OCI-LY1 (cell line): ENCODE measurements at regions not wholly inside any gene's neighbourhood (a gene's known extent, or its start where the extent isn't known, plus 50 kb on each side); places are given as distances from the start of the nearest gene placed in this dataset.

ENCODE experiments used
- H2AFZ ChIP-seq: fragments of 200-600 bp; sonication (generic), shearing (Covaris generic); 2 replicates; pipeline ENCODE4 v1.6.0; 2014; ENCODE audit warnings: antibody characterized with exemption, mild to moderate bottlenecking, low read length
- H3F3A ChIP-seq: fragments of 200-600 bp; sonication (generic), shearing (Covaris generic); 2 replicates; pipeline ENCODE4 v1.6.0; 2014; ENCODE audit warnings: mild to moderate bottlenecking, antibody characterized with exemption, low read length, moderate library complexity; ENCODE audit not compliant: insufficient read depth
- H3K27ac ChIP-seq: fragments of 200-600 bp; sonication (generic); 2 replicates; pipeline ENCODE4 v1.5.1; 2014; ENCODE audit warnings: low read length, mixed run types, mild to moderate bottlenecking, low read depth; ENCODE audit not compliant: poor library complexity, severe bottlenecking
- H3K27me3 ChIP-seq: fragments of 200-600 bp; sonication (generic); 2 replicates; pipeline ENCODE4 v1.6.0; 2014; ENCODE audit warnings: antibody characterized with exemption, mild to moderate bottlenecking, low read length, moderate library complexity; ENCODE audit not compliant: insufficient read depth
- H3K36me3 ChIP-seq: fragments of 200-600 bp; sonication (generic); 2 replicates; pipeline ENCODE4 v1.6.1; 2014; ENCODE audit warnings: mild to moderate bottlenecking, antibody characterized with exemption, low read length, moderate library complexity, mixed read lengths; ENCODE audit not compliant: insufficient read depth
- H3K4me1 ChIP-seq: fragments of 200-600 bp; sonication (generic); 2 replicates; pipeline ENCODE4 v1.5.1; 2014; ENCODE audit warnings: mild to moderate bottlenecking, low read length, moderate library complexity; ENCODE audit not compliant: insufficient read depth, severe bottlenecking
- H3K4me2 ChIP-seq: fragments of 200-600 bp; sonication (generic), shearing (Covaris generic); 2 replicates; pipeline ENCODE4 v1.6.1; 2014; ENCODE audit warnings: low read length
- H3K4me3 ChIP-seq: fragments of 200-600 bp; sonication (generic); 2 replicates; pipeline ENCODE4 v1.5.1; 2014; ENCODE audit warnings: low read length, low read depth, mild to moderate bottlenecking, mixed read lengths; ENCODE audit not compliant: poor library complexity, severe bottlenecking
- H3K79me2 ChIP-seq: fragments of 200-600 bp; shearing (Covaris generic); 2 replicates; pipeline ENCODE4 v1.6.1; 2016; ENCODE audit warnings: mixed run types, low read length, mixed read lengths; ENCODE audit not compliant: insufficient read depth
- H3K9ac ChIP-seq: fragments of 200-600 bp; sonication (generic), shearing (Covaris generic); 2 replicates; pipeline ENCODE4 v1.6.1; 2014; ENCODE audit warnings: mild to moderate bottlenecking, low read length, mixed read lengths
- H3K9me2 ChIP-seq: fragments of 200-600 bp; sonication (generic), shearing (Covaris generic); 2 replicates; pipeline ENCODE4 v1.6.1; 2014; ENCODE audit warnings: low read depth, mild to moderate bottlenecking, low read length, mixed read lengths
- H3K9me3 ChIP-seq: fragments of 200-600 bp; shearing (Covaris generic); 2 replicates; pipeline ENCODE4 v1.6.1; 2014; ENCODE audit warnings: low read length, mixed read lengths
- H4K20me1 ChIP-seq: fragments of 200-600 bp; sonication (generic), shearing (Covaris generic); 2 replicates; pipeline ENCODE4 v1.6.0; 2016; ENCODE audit warnings: mild to moderate bottlenecking, low read length; ENCODE audit not compliant: insufficient read depth
- EZH2 ChIP-seq: fragments of 200-600 bp; sonication (generic), shearing (Covaris generic); IDR thresholded peaks from 2 replicates; pipeline ENCODE4 v1.8.0; 2017; ENCODE audit warnings: borderline replicate concordance, mixed run types, mild to moderate bottlenecking, antibody characterized with exemption, low read length, moderate library complexity, mixed read lengths
- TF ChIP-seq, protein P1 (sequence below): fragments of 200-600 bp; sonication (generic), shearing (Covaris generic); IDR thresholded peaks from 2 replicates; pipeline ENCODE4 v1.5.1; 2017; ENCODE audit warnings: mild to moderate bottlenecking, antibody characterized with exemption, low read length, moderate library complexity, mixed read lengths

DNA sequence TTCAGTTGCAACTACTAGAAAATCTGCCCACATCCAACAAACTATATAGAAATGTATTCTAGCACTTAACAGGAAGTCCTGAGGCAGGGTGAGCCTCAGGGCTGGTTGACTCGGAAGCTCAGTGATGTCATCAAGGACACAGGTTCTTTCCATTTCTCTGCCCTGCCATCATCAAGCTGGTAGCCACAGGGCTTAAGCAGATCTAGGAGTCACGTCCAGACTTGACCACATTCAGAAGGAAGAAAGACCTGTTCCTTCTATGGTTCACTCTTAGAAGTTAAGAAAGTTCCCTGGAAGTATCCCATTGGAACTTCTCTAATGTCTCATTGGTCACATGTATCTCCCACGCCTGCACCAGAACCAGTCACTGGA lies 438.1 kb downstream of the PRDM2 start:
- Histone ChIP-seq H3F3A (no peaks in the 10 kb centered on the region), H2AFZ (no peak overlapping the region), H3K36me3 (no peaks in the 10 kb centered on the region), H3K4me2 (no peak overlapping the region), H3K27me3 (no peaks in the 10 kb centered on the region), H3K9me3 (no peaks in the 10 kb centered on the region), H3K9me2 (no peaks in the 10 kb centered on the region), H4K20me1 (no peaks in the 10 kb centered on the region), H3K27ac (no peak overlapping the region), H3K4me3 (no peak overlapping the region), H3K79me2 (no peaks in the 10 kb centered on the region), H3K9ac (no peak overlapping the region), H3K4me1 (no peaks in the 10 kb centered on the region)
- TF ChIP-seq EZH2: no peak
- TF ChIP-seq, protein P1, sequence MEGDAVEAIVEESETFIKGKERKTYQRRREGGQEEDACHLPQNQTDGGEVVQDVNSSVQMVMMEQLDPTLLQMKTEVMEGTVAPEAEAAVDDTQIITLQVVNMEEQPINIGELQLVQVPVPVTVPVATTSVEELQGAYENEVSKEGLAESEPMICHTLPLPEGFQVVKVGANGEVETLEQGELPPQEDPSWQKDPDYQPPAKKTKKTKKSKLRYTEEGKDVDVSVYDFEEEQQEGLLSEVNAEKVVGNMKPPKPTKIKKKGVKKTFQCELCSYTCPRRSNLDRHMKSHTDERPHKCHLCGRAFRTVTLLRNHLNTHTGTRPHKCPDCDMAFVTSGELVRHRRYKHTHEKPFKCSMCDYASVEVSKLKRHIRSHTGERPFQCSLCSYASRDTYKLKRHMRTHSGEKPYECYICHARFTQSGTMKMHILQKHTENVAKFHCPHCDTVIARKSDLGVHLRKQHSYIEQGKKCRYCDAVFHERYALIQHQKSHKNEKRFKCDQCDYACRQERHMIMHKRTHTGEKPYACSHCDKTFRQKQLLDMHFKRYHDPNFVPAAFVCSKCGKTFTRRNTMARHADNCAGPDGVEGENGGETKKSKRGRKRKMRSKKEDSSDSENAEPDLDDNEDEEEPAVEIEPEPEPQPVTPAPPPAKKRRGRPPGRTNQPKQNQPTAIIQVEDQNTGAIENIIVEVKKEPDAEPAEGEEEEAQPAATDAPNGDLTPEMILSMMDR: no peak

DNA sequence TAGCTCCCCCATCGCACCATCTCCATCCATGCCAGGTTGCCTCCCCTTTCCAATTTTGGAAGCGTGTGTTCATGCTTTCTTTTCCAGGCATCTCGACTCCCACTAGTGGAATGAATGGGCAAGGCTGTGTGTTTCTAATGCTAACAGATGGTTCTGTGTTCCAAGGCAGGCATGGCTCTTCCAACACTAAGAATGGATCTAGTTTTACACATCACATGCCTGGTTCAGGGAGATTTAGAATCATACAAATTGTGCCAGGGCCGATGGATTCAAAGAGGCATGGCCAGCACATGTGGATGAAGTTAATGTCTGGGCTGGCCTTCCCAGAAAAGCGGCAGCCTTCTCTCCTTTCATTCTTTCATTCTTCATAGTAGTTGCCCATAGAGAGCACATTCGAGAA lies 438.7 kb downstream of the PRDM2 start:
- H3K9me3 ChIP-seq: no peaks in the 10 kb centered on the region

DNA sequence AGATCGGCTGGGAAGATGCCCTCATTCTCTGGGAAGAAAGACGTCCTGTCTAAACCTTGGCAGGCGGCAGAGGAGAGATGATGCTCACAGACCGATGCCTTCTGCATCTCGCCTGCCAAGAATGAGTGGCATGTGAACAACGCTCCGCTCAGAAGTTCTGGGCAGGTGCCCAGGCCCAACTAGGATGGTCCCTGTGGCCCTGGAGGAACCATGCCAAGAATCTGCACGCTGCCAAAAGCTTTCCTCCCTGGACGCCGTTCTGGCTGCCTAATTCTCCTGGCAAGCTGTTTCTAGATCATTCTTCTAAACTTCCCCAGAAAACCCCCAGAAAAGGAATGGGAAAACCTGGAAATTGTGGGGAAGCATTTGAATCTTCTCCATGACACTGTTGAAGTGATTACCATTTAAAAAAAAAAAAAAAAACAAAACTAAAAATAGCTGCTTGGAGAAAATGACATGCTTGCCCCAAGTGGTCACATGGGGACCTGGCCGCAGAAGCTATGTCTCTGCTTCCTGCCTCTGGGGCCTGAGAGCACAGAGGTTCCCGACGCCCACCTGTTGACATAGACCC lies 440.9 kb downstream of the PRDM2 start:
- H2AFZ ChIP-seq: no peak overlapping the region
- H3K27me3 ChIP-seq: no peaks in the 10 kb centered on the region
- H3K9me2 ChIP-seq: no peaks in the 10 kb centered on the region
- no peak for TF ChIP-seq EZH2
- TF ChIP-seq, protein P1: no peak
- H3K4me1 ChIP-seq: no peaks in the 10 kb centered on the region
- no peaks in the 10 kb centered on the region for H3F3A ChIP-seq
- no peaks in the 10 kb centered on the region for H3K36me3 ChIP-seq
- no peaks in the 10 kb centered on the region for H3K9me3 ChIP-seq
- no peaks in the 10 kb centered on the region for H4K20me1 ChIP-seq
- no peak overlapping the region for H3K4me3 ChIP-seq
- no peak overlapping the region for H3K27ac ChIP-seq
- no peak overlapping the region for H3K9ac ChIP-seq
- no peak overlapping the region for H3K4me2 ChIP-seq
- H3K79me2 ChIP-seq: no peaks in the 10 kb centered on the region

More for the DNA sequence above, 438.7 kb downstream of the PRDM2 start:
- no peaks in the 10 kb centered on the region for H3K36me3 ChIP-seq
- no peak overlapping the region for H3K9ac ChIP-seq
- TF ChIP-seq EZH2: no peak
- TF ChIP-seq, protein P1: no peak
- no peaks in the 10 kb centered on the region for H3K4me1 ChIP-seq
- no peak overlapping the region for H3K4me3 ChIP-seq
- no peaks in the 10 kb centered on the region for H3F3A ChIP-seq
- no peak overlapping the region for H3K27ac ChIP-seq
- H3K27me3 ChIP-seq: no peaks in the 10 kb centered on the region
- H3K4me2 ChIP-seq: no peak overlapping the region
- no peaks in the 10 kb centered on the region for H3K9me2 ChIP-seq
- no peak overlapping the region for H2AFZ ChIP-seq
- no peaks in the 10 kb centered on the region for H3K79me2 ChIP-seq
- no peaks in the 10 kb centered on the region for H4K20me1 ChIP-seq
